ENCODE measurements at regions not wholly inside any gene's neighbourhood (a gene's known extent, or its start where the extent isn't known, plus 50 kb on each side); places are given as distances from the start of the nearest gene placed in this dataset.

DNA sequence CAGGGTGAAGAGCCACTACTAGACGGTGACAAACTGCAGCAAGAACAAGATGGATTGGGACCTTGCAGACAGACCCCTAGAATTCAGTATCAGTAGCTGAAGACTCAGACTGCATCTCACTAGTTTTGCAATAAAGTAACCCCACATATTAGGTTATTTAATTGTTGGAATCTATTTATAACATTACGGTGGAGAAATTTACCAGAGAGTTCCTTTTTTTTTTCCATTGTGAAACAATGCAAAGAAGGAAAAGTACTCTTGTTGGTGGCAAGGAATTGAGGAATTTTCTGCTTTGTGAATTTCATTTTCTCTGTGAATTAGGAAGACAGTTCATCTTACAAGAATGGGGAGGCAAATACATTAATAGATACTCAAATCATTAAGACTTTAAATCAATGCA is 185.7 kb upstream of the PPFIA2 start:
- TF ChIP-seq, protein P1, sequence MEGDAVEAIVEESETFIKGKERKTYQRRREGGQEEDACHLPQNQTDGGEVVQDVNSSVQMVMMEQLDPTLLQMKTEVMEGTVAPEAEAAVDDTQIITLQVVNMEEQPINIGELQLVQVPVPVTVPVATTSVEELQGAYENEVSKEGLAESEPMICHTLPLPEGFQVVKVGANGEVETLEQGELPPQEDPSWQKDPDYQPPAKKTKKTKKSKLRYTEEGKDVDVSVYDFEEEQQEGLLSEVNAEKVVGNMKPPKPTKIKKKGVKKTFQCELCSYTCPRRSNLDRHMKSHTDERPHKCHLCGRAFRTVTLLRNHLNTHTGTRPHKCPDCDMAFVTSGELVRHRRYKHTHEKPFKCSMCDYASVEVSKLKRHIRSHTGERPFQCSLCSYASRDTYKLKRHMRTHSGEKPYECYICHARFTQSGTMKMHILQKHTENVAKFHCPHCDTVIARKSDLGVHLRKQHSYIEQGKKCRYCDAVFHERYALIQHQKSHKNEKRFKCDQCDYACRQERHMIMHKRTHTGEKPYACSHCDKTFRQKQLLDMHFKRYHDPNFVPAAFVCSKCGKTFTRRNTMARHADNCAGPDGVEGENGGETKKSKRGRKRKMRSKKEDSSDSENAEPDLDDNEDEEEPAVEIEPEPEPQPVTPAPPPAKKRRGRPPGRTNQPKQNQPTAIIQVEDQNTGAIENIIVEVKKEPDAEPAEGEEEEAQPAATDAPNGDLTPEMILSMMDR (IDR thresholded peaks at IDR 0.05): no peak
- TF ChIP-seq POLR2A (IDR thresholded peaks at IDR 0.05): no peak

Measured in adrenal gland (tissue), 5 donors.